ENCODE measurements at regions not wholly inside any gene's neighbourhood (a gene's known extent, or its start where the extent isn't known, plus 50 kb on each side); places are given as distances from the start of the nearest gene placed in this dataset.

DNA sequence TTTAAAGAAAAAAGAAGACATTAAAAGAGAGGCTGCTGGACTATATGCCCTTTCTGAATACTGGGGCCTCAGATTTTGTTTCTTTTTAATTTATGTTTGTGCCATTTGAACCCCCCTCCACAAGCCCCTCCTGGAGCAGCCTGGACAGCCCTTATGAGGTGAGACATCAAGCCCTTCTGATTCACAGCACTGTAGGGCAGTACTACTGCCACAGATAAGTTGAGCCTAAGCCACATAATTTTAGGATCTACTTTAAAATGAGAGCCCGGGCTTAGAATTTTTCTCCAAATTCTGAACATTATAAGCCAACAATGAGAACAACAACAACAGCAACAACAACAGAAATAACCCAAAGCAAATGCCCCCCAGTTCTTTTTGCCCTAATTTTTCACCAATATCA lies 256.9 kb upstream of the SALL1 start:
- no peak for TF ChIP-seq CTCF (IDR thresholded peaks at IDR 0.05; ENCODE audit: insufficient read depth, low read length)
- TF ChIP-seq POLR2AphosphoS5 (IDR thresholded peaks at IDR 0.05; ENCODE audit: low read depth), result no peak
- no peak for TF ChIP-seq SPI1 (IDR thresholded peaks at IDR 0.05; ENCODE audit: borderline replicate concordance, low read depth)
- no peak for TF ChIP-seq GABPA (IDR thresholded peaks at IDR 0.05; ENCODE audit: low read depth)
- TF ChIP-seq REST (IDR thresholded peaks at IDR 0.05; ENCODE audit: insufficient replicate concordance, low read depth), result no peak
- H3K27ac ChIP-seq (replicated peaks), result no peak overlapping the region
- DNase-seq (ENCODE audit: low read depth in 1 of 2, low spot score in 1 of 2), result no peak
- no peak overlapping the region for H3K4me3 ChIP-seq (replicated peaks; ENCODE audit: insufficient read depth, low read length)
- H3K27me3 ChIP-seq (ENCODE audit: insufficient read depth, poor library complexity, severe bottlenecking), result no peaks in the 10 kb centered on the region

- no peak for DNase-seq (ENCODE audit: low read depth in 1 of 2, low spot score in 1 of 2)
- Histone ChIP-seq H3K27ac (replicated peaks) (no peak overlapping the region), H3K27me3 (ENCODE audit: insufficient read depth, poor library complexity, severe bottlenecking) (no peaks in the 10 kb centered on the region), H3K4me3 (replicated peaks; ENCODE audit: insufficient read depth, low read length) (no peak overlapping the region)
- TF ChIP-seq GABPA (IDR thresholded peaks at IDR 0.05; ENCODE audit: low read depth) (no peak), SPI1 (IDR thresholded peaks at IDR 0.05; ENCODE audit: borderline replicate concordance, low read depth) (no peak), CTCF (IDR thresholded peaks at IDR 0.05; ENCODE audit: insufficient read depth, low read length) (no peak), POLR2AphosphoS5 (IDR thresholded peaks at IDR 0.05; ENCODE audit: low read depth) (no peak), REST (IDR thresholded peaks at IDR 0.05; ENCODE audit: insufficient replicate concordance, low read depth) (no peak)
These were observed 256.1 kb upstream of the SALL1 start for GRCh38 chr16:51407199-51407598.

DNA sequence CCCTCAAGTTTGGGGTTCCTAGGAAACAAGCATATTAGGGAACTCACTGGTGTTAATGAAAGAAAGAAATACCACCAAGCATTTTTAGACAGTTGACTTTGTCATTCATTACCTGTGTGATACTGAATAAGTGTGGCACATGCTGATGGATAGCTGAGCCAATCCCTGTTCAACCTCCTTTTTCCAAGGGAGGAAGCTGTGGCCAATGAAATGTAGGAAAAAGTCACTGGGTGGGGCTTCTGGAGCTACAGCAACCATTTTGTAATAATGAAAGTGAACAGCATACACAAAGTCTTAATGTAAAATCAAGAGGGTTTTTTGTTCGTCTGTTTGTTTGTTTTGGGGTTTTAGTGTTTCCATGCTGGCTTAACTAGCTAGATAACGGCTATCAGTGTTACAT lies 254.3 kb upstream of the SALL1 start:
- Histone ChIP-seq H3K4me3 (replicated peaks; ENCODE audit: insufficient read depth, low read length) (no peak overlapping the region), H3K27me3 (ENCODE audit: insufficient read depth, poor library complexity, severe bottlenecking) (no peaks in the 10 kb centered on the region), H3K27ac (replicated peaks) (no peak overlapping the region)
- TF ChIP-seq SPI1 (IDR thresholded peaks at IDR 0.05; ENCODE audit: borderline replicate concordance, low read depth), result no peak
- DNase-seq (ENCODE audit: low read depth in 1 of 2, low spot score in 1 of 2), result no peak

DNA sequence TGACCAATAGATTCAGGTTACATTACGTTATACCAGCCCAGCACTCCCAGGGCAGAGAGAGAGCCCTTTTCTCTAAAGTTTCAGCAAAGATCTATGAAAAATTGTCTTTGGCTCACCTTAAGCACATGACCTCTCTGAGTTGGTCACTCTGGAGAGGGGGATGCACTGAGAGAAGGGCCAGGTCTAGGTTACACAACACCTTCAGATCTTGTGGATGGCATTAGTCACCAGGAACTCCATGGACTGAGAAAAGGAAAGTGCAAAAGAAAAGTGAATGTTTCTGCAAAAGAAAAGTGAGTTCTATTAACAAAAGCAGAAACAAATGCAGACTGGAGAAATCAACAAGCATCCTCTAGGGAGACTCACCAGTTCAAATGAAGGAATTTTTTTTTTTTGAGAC lies 253.3 kb upstream of the SALL1 start:
- Histone ChIP-seq H3K27me3 (ENCODE audit: insufficient read depth, poor library complexity, severe bottlenecking) (no peaks in the 10 kb centered on the region), H3K4me3 (replicated peaks; ENCODE audit: insufficient read depth, low read length) (no peak overlapping the region), H3K27ac (replicated peaks) (no peak overlapping the region)
- DNase-seq (ENCODE audit: low read depth in 1 of 2, low spot score in 1 of 2), result no peak
- TF ChIP-seq POLR2AphosphoS5 (IDR thresholded peaks at IDR 0.05; ENCODE audit: low read depth) (no peak), GABPA (IDR thresholded peaks at IDR 0.05; ENCODE audit: low read depth) (no peak), REST (IDR thresholded peaks at IDR 0.05; ENCODE audit: insufficient replicate concordance, low read depth) (no peak), CTCF (IDR thresholded peaks at IDR 0.05; ENCODE audit: insufficient read depth, low read length) (no peak), SPI1 (IDR thresholded peaks at IDR 0.05; ENCODE audit: borderline replicate concordance, low read depth) (no peak)

Measured in HL-60 (cell line).